ENCODE measurements at regions not wholly inside any gene's neighbourhood (a gene's known extent, or its start where the extent isn't known, plus 50 kb on each side); places are given as distances from the start of the nearest gene placed in this dataset. TPM values are rescaled to one million over a fixed set of nuclear protein-coding genes. Genes with fewer than 3 reads are reported as not detected.
A peak's percentile ranks its signal among the peaks of the same experiment; 100 is the strongest.

DNA sequence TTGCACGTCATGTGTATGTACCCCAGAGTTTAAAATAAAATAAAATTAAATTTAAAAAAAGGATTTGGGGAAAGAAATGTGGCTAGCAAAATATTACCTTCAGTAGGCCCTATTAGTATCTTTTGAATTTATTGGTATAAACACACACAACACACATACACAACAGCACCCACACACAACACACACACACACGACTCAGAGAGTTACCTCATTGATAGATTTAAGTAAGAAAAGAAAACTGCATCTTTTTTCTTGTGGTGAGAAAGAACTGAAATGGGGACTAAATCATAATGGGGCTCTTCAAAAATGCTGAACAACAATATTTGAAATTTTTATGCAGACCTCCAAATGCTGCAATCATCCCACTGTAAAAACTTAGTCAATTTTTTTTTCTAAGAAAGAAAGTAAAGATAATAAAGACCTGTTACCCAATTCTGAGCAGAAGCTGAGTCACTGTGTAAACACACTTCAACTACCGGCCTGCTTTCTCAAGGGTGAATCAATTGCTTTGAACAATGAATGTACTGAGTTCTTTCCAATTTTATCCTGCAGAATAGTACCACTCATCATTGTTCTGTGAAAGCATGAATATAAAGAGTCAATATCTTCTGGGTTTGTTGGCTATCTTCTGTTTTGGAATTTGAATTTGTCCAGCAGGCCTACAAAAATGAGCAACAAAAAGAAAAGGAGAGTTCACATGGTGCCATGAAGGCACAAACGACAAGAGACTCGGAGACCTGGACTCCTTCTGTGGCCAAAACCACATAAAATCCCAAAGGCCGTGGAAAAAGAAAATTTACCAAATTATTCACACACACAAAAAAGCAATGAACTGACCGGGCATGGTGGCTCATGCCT, 57.9 kb upstream of the CCNG1 start:
- FAIRE-seq, result no peak
- DNase-seq (ENCODE audit: low spot score in 2 of 2), result peak in 1 of 2 donors; percentile 8

DNA sequence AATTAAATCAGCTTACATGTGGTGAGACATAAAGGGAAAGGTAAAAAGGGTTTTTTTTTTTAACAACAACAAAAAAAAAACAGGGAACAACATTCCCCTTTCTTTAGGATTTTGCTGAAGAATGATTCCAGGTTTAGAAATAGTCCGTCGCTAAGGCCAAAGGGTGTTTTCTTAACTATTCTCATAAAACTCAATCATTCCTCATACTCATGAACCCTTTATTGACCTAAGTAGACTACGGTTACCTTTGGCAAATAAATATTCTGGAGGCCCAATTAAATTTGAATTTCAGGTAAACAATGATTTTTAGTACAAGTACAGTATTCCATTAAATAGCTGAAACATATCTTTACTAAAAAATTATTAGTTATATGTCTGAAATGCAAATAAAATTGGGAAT, 55.6 kb upstream of the CCNG1 start:
- DNase-seq (ENCODE audit: low spot score in 2 of 2) (no peak), FAIRE-seq (no peak)

DNA sequence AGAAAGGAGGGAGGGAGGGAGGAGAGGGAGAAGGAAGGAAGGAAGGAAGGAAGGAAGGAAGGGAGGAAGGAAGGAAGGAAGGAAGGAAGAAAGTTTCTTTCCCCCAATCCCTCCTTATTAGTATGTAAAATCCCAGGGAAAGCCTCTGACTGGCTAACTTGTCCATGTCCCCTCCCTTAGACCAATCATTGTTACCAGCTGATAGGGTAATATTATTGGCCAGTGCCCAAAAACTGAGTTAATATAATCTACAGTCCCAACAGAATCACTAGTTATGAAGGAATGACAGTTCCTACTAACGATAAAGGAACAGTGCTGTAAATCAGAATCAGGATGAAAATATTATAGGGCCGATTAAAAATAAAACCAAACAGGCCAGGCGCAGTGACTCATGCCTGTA, 53.6 kb upstream of the CCNG1 start:
- no peak for FAIRE-seq
- DNase-seq (ENCODE audit: low spot score in 2 of 2), result no peak

DNA sequence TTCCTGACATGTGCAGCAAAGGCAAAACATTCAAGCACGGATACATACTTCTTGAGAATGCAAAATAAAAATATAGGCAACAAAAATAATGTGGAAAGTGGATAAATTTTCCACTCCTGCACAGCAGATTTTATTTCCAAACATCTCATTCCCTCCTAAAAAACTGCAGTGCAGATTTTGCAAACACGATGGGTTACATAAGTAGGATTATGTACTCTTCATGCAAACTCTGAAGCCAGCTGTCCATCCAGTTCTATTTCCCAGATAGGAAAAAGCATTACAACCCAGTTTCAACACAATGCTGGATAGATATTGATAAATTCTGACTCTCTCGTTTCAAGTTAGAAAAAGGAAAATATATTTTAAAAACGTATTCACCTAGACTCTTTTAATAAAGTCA, 52.7 kb upstream of the CCNG1 start:
- DNase-seq (ENCODE audit: low spot score in 2 of 2), result no peak
- FAIRE-seq, result no peak

DNA sequence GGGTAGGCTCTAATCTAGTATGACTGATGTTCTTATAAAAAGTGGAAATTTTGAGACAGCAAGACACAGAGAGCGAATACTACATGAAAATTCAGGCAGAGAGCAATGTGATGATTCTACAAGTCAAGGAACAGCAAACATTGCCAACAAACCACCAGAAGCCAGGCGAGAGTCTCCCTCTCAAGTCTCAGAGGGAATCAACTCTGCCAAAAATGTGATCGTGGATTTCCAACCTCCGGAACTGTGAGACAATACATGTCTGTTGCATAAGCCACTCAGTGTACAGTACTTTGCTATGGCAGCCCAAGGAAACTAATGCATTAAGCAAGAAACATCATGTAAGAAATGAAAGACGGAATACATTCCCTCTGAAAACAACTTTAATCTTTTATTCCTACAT, 52.1 kb upstream of the CCNG1 start:
- FAIRE-seq, result no peak
- DNase-seq (ENCODE audit: low spot score in 2 of 2), result no peak

DNA sequence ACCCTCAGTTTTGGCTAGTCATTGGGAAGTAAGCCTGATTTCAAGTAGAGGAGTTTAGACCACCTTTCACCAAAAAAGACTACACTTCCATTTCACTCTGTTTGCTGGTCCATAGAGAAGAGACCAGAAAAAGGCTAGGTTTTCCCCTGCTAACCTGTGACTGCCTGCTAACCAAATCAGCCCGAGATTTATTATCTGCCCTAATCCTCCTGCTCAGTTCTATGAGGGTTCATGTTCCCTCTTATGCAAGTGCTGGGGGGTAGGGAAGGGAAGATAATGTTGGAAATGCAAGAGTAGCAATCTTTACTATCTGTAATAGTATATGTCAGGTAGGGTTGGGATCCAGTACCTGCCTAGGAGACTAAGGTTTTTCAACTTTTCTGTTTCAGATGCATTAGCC, 51.6 kb upstream of the CCNG1 start:
- FAIRE-seq (no peak), DNase-seq (ENCODE audit: low spot score in 2 of 2) (no peak)

DNA sequence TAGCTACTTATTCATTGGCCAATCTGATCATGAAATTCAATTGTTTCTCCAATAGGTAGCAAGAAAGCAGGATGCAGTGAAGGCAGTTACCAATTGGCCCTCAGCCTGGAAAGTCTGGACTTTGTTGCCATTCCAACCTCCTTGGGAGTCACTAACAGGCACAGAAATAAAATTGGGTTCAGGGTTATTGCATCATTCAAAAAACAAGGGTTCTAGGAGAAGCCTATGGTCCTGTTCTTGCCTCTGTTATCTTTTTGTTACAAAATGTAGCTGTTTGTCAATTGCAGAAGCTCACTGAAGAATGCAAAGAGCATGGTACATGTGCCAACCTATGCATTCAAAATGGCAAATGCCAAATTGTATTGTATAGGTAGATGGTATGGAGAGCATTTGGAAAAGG, 51.0 kb upstream of the CCNG1 start:
- DNase-seq (ENCODE audit: low spot score in 2 of 2) (no peak), FAIRE-seq (no peak)

DNA sequence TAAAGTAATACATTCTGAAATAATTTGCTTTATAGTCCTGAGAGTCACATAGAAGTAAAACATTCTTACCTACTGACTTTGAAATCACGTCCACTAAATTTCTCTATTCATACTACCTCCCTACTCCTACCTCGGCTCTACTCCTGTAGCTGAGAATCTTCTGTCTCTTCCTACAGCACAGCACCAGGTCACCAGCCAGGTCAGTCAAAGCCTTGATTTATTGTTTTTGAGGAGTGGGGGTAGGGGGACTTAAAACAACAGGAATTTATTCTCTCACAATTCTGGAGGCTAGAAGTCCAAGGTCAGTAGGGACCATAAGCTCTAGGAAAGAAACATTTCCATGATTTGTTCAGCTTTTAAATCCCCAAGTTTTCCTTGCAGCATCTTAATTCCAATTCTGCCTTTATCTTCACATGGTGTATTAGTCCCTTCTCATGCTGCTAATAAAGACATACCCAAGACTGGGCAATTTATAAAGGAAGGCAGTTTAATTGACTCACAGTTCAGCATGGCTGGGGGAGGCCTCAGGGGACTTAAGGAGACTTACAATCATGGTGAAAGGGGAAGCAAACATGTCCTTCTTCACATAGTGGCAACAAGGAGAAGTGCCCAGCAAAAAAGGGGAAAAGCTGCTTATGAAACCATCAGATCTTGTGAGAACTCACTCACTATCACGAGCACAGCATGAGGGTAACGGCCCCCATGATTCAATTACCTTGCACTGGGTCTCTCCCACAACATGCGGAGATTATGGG, 49.6 kb upstream of the CCNG1 start:
- DNase-seq (ENCODE audit: low spot score in 2 of 2) (no peak), FAIRE-seq (no peak)

Small RNAs in the stretch of these regions (small RNA-seq; reads per million reads assigned to genes)
- not detected for gene RNU6-164P

All from frontal cortex (tissue), 4 donors.